Breast epithelium (tissue), 4 donors: ENCODE measurements at regions not wholly inside any gene's neighbourhood (a gene's known extent, or its start where the extent isn't known, plus 50 kb on each side); places are given as distances from the start of the nearest gene placed in this dataset.

Experiments
- DNase-seq, 2 donors: peaks; one replicate each; pipeline ENCODE4 v3.0.0-alpha.2; 2019; ENCODE audit warnings: low spot score in 2 of 2
- H3K27ac ChIP-seq, 2 donors: fragments of 200-600 bp; sonication (generic) in 1 of 2; one replicate each; pipeline ENCODE4 v1.5.1; 2016 to 2019; ENCODE audit warnings: mild to moderate bottlenecking in 1 of 2
- H3K27me3 ChIP-seq, 2 donors: fragments of 200-600 bp; sonication (generic) in 1 of 2; one replicate each; pipeline versions ENCODE4 v1.5.1 to v1.6.0; 2017 to 2019; ENCODE audit warnings: control low read depth in 1 of 2, mild to moderate bottlenecking in 1 of 2
- H3K36me3 ChIP-seq: fragments of 200-600 bp; one replicate; pipeline ENCODE4 v1.5.1; 2019
- H3K4me1 ChIP-seq, 2 donors: fragments of 200-600 bp; sonication (generic); one replicate each; pipeline ENCODE4 v1.5.1; 2016 to 2019; ENCODE audit warnings: control low read depth in 1 of 2
- H3K4me3 ChIP-seq, 3 donors: fragments of 200-600 bp; sonication (generic); 1 replicate in 2 of 3; 2 replicates in 1 of 3; pipeline ENCODE4 v1.5.1; 2016 to 2019; ENCODE audit warnings: mild to moderate bottlenecking in 3 of 3, moderate library complexity in 2 of 3
- H3K9me3 ChIP-seq, 2 donors: fragments of 200-600 bp; sonication (generic) in 1 of 2; one replicate each; pipeline ENCODE4 v1.5.1; 2016 to 2019; ENCODE audit warnings: control low read depth in 1 of 2
- CTCF ChIP-seq, 3 donors: fragments of 450-650 bp; IDR thresholded peaks; one replicate each; pipeline ENCODE4 v1.5.1; 2016 to 2017; ENCODE audit warnings: antibody characterized with exemption in 3 of 3, mild to moderate bottlenecking in 3 of 3, moderate library complexity in 3 of 3
- POLR2A ChIP-seq: fragments of 450-650 bp; IDR thresholded peaks from one replicate; pipeline ENCODE4 v1.6.1; 2016; ENCODE audit warnings: antibody characterized with exemption, mild to moderate bottlenecking, moderate library complexity
- POLR2AphosphoS5 ChIP-seq, 3 donors: sonication (generic); formaldehyde crosslinking; IDR thresholded peaks; one replicate each; pipeline ENCODE4 v1.6.1; 2017; ENCODE audit warnings: antibody characterized with exemption in 3 of 3
- intact Hi-C: fragments of 100-400 bp; cut with DNase I; formaldehyde crosslinking; loops from one replicate; pipeline ENCODE4 v1.15.1; 2023; ENCODE audit warnings: low total_unique reads

DNA sequence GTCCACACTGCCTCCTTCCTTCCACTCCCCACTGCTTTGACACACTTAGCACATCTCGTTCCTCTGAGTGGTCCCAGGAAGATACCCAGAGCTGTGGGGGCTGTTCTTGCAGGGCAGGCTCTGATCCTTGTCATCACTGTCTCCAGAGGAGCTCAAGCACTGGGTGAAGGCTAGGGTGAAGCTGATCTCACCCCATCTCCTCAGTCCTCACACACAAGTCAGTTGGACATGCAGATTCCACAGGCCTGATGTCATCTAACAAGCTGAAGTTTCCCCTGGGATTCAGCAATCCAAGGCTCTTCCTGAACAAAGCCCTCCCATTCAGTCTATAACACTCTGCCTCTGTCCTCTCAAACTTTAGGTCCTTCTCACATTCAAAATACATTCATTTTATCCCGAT lies 90.6 kb upstream of the RAB6C start:
- Histone ChIP-seq H3K4me1 (no peaks in the 10 kb centered on the region), H3K9me3 (no peaks in the 10 kb centered on the region), H3K4me3 (no peak overlapping the region), H3K36me3 (no peaks in the 10 kb centered on the region), H3K27me3 (peaks cover 0 to 4% of the 10 kb centered on the region in 2 donors), H3K27ac (no peak overlapping the region)
- intact Hi-C loops: no loop called here
- DNase-seq: no peak
- TF ChIP-seq POLR2AphosphoS5 (IDR thresholded peaks at IDR 0.05): no peak
- no peak for TF ChIP-seq POLR2A

DNA sequence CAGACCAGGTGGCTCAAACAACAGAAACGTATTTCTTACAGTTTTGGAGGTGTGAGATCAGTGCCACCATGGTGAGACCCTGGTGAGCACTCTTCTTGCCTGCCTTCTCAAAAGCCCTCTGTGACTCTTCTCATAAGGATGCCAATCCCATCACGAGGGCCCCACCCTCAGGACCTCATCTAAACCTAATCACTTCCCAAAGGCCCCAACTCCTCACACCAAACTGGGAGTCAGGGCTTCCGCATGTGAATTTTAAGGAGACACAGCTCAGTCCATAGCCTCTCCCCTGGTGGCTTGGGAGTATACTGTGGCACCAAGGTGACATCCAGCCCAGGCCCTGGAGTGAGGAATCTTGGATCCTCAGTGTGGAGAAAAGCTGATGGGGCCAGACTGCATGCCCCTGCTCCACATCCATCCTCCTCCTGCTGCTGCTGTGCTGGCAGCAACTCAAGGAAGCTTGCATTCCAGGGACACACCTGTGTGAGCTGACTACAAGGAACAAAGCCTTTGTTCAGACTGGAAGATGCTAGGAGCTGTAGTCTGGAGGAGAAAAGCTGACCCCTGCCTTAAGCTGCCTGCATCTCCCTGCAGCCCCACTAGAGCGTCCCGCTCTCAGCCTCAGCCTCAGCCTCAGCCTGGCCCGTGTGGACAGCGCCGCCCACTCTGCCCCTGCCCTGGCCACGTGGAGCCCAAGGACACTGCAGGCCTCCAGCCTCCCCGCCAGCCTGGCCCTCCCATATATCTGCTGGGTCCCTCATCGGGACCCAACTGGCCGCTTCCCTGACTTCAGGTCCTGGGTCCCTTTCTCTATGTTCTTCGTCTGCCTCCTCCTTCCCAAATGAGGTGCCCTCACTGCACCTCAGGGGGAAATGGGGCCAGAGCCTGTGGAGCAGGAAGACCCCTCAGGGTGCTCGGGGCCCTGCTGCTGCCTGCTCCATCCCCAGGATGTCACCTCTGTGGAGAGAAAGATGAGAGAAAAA lies 87.8 kb upstream of the RAB6C start:
- Histone ChIP-seq H3K27me3 (peaks cover 0 to 4% of the 10 kb centered on the region in 2 donors), H3K9me3 (no peaks in the 10 kb centered on the region), H3K4me1 (no peaks in the 10 kb centered on the region), H3K36me3 (no peaks in the 10 kb centered on the region), H3K4me3 (no peak overlapping the region), H3K27ac (no peak overlapping the region)
- intact Hi-C loops: no loop called here
- no peak for DNase-seq
- TF ChIP-seq POLR2AphosphoS5 (IDR thresholded peaks at IDR 0.05) (no peak), CTCF (IDR thresholded peaks at IDR 0.05) (no peak), POLR2A (no peak)

DNA sequence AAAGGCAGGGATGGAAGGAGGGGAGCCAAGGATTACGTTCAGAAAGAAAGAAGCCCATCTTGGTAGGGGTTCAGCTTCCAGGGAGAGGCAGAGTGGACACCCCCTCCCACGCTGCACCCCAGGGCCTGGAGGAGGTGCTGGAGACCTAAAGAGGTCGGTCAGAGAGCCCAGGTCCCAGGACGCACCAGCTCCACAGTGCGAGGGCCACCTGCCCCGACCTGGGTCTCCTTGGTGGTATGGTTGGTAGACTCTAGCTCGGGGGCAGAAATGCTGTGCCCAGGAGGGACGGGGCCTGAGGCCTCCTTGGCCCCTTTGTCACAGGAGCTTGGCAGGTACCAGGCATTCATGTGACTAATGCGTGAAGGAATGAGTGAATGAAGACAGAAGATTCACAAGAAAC lies 87.1 kb upstream of the RAB6C start:
- intact Hi-C loops: no loop called here
- Histone ChIP-seq H3K4me3 (no peak overlapping the region), H3K27me3 (peaks cover 0 to 4% of the 10 kb centered on the region in 2 donors), H3K4me1 (no peaks in the 10 kb centered on the region), H3K9me3 (no peaks in the 10 kb centered on the region), H3K27ac (no peak overlapping the region), H3K36me3 (no peaks in the 10 kb centered on the region)
- no peak for DNase-seq
- TF ChIP-seq POLR2AphosphoS5 (IDR thresholded peaks at IDR 0.05): no peak
- no peak for TF ChIP-seq CTCF (IDR thresholded peaks at IDR 0.05)

- no peak overlapping the region for H3K4me3 ChIP-seq
- DNase-seq: no peak
- H3K36me3 ChIP-seq: no peaks in the 10 kb centered on the region
- no peaks in the 10 kb centered on the region for H3K4me1 ChIP-seq
- intact Hi-C loops: no loop called here
- H3K27ac ChIP-seq: no peak overlapping the region
- TF ChIP-seq POLR2AphosphoS5 (IDR thresholded peaks at IDR 0.05) (no peak), CTCF (IDR thresholded peaks at IDR 0.05) (no peak), POLR2A (no peak)
- peaks cover 0 to 4% of the 10 kb centered on the region in 2 donors for H3K27me3 ChIP-seq
- no peaks in the 10 kb centered on the region for H3K9me3 ChIP-seq
Observed at GRCh38 chr2:129892773-129893172, 86.7 kb upstream of the RAB6C start.

GRCh38 chr2:129893244-129893643 lies 86.2 kb upstream of the RAB6C start:
- Histone ChIP-seq H3K27ac (no peak overlapping the region), H3K36me3 (no peaks in the 10 kb centered on the region), H3K4me3 (no peak overlapping the region), H3K27me3 (peaks cover 0 to 4% of the 10 kb centered on the region in 2 donors), H3K9me3 (no peaks in the 10 kb centered on the region), H3K4me1 (no peaks in the 10 kb centered on the region)
- no peak for TF ChIP-seq POLR2AphosphoS5 (IDR thresholded peaks at IDR 0.05)
- no peak for TF ChIP-seq POLR2A
- TF ChIP-seq CTCF (IDR thresholded peaks at IDR 0.05): no peak
- intact Hi-C loops: no loop called here
- DNase-seq: no peak
